ENCODE measurements at regions not wholly inside any gene's neighbourhood (a gene's known extent, or its start where the extent isn't known, plus 50 kb on each side); places are given as distances from the start of the nearest gene placed in this dataset.

DNA sequence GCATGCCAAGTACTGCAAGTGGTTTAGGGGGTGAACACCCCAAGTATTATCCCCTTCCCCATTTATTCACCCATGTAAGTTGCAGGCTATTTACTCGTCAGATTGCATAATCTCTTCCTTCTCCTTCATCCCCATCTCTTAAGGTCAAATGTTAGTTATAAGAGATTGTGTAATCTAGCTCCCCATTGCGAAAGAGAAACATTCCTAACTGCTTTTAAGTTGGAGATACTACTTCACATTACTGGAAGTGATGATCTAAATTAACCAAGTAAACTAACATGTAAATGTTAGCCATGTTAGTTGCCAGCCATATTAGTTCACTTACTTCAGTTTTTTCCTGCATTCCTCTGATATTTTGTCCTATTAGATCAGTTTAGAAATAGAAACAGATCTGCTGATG lies 262.3 kb downstream of the TAF11L14 start:
- in situ Hi-C loops (cut with HindIII; ENCODE audit: low pct_unique_long_range_greater_than_20kb, low sequenced_read_pairs) (no loop called here), intact Hi-C loops (cut with micrococcal nuclease; ENCODE audit: unreplicated experiment) (no loop called here)
- H3K27ac ChIP-seq (ENCODE audit: low read length), result no peak overlapping the region
- CTCF ChIA-PET, result no interaction called here
- TF ChIP-seq TCF7L2 (IDR thresholded peaks at IDR 0.05; ENCODE audit: low read depth, low read length) (no peak), POLR2AphosphoS5 (IDR thresholded peaks at IDR 0.05; ENCODE audit: low read depth, low read length) (no peak), SIN3A (IDR thresholded peaks at IDR 0.05; ENCODE audit: borderline replicate concordance, insufficient read depth, low read depth, low read length) (no peak)
- TF ChIP-seq, protein P1, sequence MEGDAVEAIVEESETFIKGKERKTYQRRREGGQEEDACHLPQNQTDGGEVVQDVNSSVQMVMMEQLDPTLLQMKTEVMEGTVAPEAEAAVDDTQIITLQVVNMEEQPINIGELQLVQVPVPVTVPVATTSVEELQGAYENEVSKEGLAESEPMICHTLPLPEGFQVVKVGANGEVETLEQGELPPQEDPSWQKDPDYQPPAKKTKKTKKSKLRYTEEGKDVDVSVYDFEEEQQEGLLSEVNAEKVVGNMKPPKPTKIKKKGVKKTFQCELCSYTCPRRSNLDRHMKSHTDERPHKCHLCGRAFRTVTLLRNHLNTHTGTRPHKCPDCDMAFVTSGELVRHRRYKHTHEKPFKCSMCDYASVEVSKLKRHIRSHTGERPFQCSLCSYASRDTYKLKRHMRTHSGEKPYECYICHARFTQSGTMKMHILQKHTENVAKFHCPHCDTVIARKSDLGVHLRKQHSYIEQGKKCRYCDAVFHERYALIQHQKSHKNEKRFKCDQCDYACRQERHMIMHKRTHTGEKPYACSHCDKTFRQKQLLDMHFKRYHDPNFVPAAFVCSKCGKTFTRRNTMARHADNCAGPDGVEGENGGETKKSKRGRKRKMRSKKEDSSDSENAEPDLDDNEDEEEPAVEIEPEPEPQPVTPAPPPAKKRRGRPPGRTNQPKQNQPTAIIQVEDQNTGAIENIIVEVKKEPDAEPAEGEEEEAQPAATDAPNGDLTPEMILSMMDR (IDR thresholded peaks at IDR 0.05), result no peak
- TF ChIP-seq, protein P2, sequence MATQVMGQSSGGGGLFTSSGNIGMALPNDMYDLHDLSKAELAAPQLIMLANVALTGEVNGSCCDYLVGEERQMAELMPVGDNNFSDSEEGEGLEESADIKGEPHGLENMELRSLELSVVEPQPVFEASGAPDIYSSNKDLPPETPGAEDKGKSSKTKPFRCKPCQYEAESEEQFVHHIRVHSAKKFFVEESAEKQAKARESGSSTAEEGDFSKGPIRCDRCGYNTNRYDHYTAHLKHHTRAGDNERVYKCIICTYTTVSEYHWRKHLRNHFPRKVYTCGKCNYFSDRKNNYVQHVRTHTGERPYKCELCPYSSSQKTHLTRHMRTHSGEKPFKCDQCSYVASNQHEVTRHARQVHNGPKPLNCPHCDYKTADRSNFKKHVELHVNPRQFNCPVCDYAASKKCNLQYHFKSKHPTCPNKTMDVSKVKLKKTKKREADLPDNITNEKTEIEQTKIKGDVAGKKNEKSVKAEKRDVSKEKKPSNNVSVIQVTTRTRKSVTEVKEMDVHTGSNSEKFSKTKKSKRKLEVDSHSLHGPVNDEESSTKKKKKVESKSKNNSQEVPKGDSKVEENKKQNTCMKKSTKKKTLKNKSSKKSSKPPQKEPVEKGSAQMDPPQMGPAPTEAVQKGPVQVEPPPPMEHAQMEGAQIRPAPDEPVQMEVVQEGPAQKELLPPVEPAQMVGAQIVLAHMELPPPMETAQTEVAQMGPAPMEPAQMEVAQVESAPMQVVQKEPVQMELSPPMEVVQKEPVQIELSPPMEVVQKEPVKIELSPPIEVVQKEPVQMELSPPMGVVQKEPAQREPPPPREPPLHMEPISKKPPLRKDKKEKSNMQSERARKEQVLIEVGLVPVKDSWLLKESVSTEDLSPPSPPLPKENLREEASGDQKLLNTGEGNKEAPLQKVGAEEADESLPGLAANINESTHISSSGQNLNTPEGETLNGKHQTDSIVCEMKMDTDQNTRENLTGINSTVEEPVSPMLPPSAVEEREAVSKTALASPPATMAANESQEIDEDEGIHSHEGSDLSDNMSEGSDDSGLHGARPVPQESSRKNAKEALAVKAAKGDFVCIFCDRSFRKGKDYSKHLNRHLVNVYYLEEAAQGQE (IDR thresholded peaks at IDR 0.05; ENCODE audit: insufficient read depth in 1 of 2, low read depth in 2 of 2, low read length in 1 of 2), result no peak
- no peaks in the 10 kb centered on the region for H3K9me3 ChIP-seq (ENCODE audit: control insufficient read depth, insufficient read depth, low read depth, low read length)
- no TSS peak for BruUV-seq (replicated peaks)
- H3K36me3 ChIP-seq (ENCODE audit: control insufficient read depth, insufficient read depth, low read length), result no peaks in the 10 kb centered on the region
- no peak for DNase-seq (ENCODE audit: low read depth, low spot score)
- no peak overlapping the region for H3K4me3 ChIP-seq (ENCODE audit: low read depth in 2 of 2, low read length in 2 of 2)
- no peak for ATAC-seq
- no peaks in the 10 kb centered on the region for H3K4me1 ChIP-seq (ENCODE audit: control insufficient read depth, insufficient read depth, low read length)
- no peaks in the 10 kb centered on the region for H3K27me3 ChIP-seq (ENCODE audit: control insufficient read depth, insufficient read depth, low read length)
- POLR2A ChIA-PET, result no interaction called here

DNA sequence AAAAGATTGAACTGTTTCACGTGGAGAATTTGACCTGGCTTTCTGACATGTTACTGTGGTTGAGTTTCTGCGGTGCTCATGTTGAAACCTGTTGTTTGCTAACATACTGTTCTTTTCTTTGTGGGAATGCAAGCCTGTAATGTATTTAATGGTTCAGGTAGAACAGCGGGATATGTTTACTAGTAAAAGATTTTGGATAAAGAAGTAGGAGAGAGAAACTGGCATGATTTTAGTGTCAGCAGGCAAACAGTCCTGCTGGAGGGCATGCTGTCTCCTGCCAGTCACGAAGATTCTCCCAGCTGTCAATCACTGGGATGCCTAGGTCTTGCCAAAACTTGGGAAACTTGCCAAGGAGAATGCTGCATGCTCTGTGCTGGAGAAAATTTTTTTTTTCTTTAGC lies 263.5 kb downstream of the TAF11L14 start:
- no peaks in the 10 kb centered on the region for H3K27me3 ChIP-seq (ENCODE audit: control insufficient read depth, insufficient read depth, low read length)
- H3K27ac ChIP-seq (ENCODE audit: low read length), result no peak overlapping the region
- ChIA-PET POLR2A (no interaction called here), CTCF (no interaction called here)
- no peaks in the 10 kb centered on the region for H3K4me1 ChIP-seq (ENCODE audit: control insufficient read depth, insufficient read depth, low read length)
- TF ChIP-seq, protein P2 (IDR thresholded peaks at IDR 0.05; ENCODE audit: insufficient read depth in 1 of 2, low read depth in 2 of 2, low read length in 1 of 2), result no peak
- TF ChIP-seq POLR2AphosphoS5 (IDR thresholded peaks at IDR 0.05; ENCODE audit: low read depth, low read length) (no peak), TCF7L2 (IDR thresholded peaks at IDR 0.05; ENCODE audit: low read depth, low read length) (no peak), SIN3A (IDR thresholded peaks at IDR 0.05; ENCODE audit: borderline replicate concordance, insufficient read depth, low read depth, low read length) (no peak)
- TF ChIP-seq, protein P1 (IDR thresholded peaks at IDR 0.05), result no peak
- no peaks in the 10 kb centered on the region for H3K36me3 ChIP-seq (ENCODE audit: control insufficient read depth, insufficient read depth, low read length)
- DNase-seq (ENCODE audit: low read depth, low spot score) (no peak), ATAC-seq (no peak)
- intact Hi-C loops (cut with micrococcal nuclease; ENCODE audit: unreplicated experiment), result no loop called here
- no peaks in the 10 kb centered on the region for H3K9me3 ChIP-seq (ENCODE audit: control insufficient read depth, insufficient read depth, low read depth, low read length)
- H3K4me3 ChIP-seq (ENCODE audit: low read depth in 2 of 2, low read length in 2 of 2), result no peak overlapping the region
- in situ Hi-C loops (cut with HindIII; ENCODE audit: low pct_unique_long_range_greater_than_20kb, low sequenced_read_pairs), result no loop called here
- BruUV-seq (replicated peaks), result no TSS peak
